Panc1 (cell line): ENCODE measurements at regions not wholly inside any gene's neighbourhood (a gene's known extent, or its start where the extent isn't known, plus 50 kb on each side); places are given as distances from the start of the nearest gene placed in this dataset.

Experiments used
- ATAC-seq: fragments of 200-7000 bp; cut with Tn5 transposase; 2 replicates; pipeline ENCODE4 v1.9.1; 2020; ENCODE audit warnings: mild to moderate bottlenecking, moderate library complexity
- BruUV-seq: library from RNA; stranded (reverse); fragments of 400-500 nt; replicated peaks from 2 replicates; lab custom pipeline; 2021; lab: Mats Ljungman, UMichigan
- CTCF ChIA-PET: fragments of 300-600 bp; sonication (Branson Sonifier 250); formaldehyde crosslinking; loops from one replicate; lab custom pipeline; 2022; ENCODE audit warnings: antibody characterized with exemption; lab: Charles Lee
- POLR2A ChIA-PET: fragments of 300-600 bp; sonication (Branson Sonifier 250); formaldehyde crosslinking; loops from one replicate; lab custom pipeline; 2022; ENCODE audit warnings: antibody characterized with exemption; lab: Charles Lee
- DNase-seq: peaks from one replicate; pipeline ENCODE4 v3.0.0-alpha.2; 2010; ENCODE audit warnings: low read depth, low spot score
- H3K27ac ChIP-seq: 2 replicates; pipeline ENCODE4 v1.5.1; 2011; ENCODE audit warnings: mild to moderate bottlenecking, low read length, inconsistent platforms
- H3K27me3 ChIP-seq: fragments of 200-500 bp; sonication (Bioruptor generic); 2 replicates; pipeline ENCODE4 v1.6.0; 2014; ENCODE audit warnings: low read length, inconsistent platforms; ENCODE audit not compliant: control insufficient read depth, insufficient read depth
- H3K36me3 ChIP-seq: fragments of 200-500 bp; sonication (Bioruptor generic); 2 replicates; pipeline ENCODE4 v1.5.1; 2014; ENCODE audit warnings: inconsistent platforms, mild to moderate bottlenecking, low read length, moderate library complexity; ENCODE audit not compliant: control insufficient read depth, insufficient read depth
- H3K4me1 ChIP-seq: 2 replicates; pipeline ENCODE4 v1.5.1; 2011; ENCODE audit warnings: inconsistent platforms, mild to moderate bottlenecking, low read length, moderate library complexity; ENCODE audit not compliant: control insufficient read depth, insufficient read depth
- H3K4me3 ChIP-seq, 2 experiments: 2 replicates each; pipeline ENCODE4 v1.5.1; 2011 to 2012; ENCODE audit warnings: low read depth in 2 of 2, low read length in 2 of 2, mild to moderate bottlenecking in 2 of 2, inconsistent platforms in 1 of 2, moderate library complexity in 1 of 2
- H3K9me3 ChIP-seq: fragments of 200-500 bp; sonication (Bioruptor generic); 2 replicates; pipeline ENCODE4 v1.5.1; 2014; ENCODE audit warnings: low read depth, mild to moderate bottlenecking, inconsistent platforms, low read length, moderate library complexity; ENCODE audit not compliant: control insufficient read depth, insufficient read depth
- POLR2AphosphoS5 ChIP-seq: IDR thresholded peaks from 2 replicates; pipeline ENCODE4 v1.6.1; 2012; ENCODE audit warnings: mild to moderate bottlenecking, low read depth, low read length, moderate library complexity
- SIN3A ChIP-seq: IDR thresholded peaks from 2 replicates; pipeline ENCODE4 v1.6.1; 2012; ENCODE audit warnings: low read depth, mild to moderate bottlenecking, low read length, moderate library complexity, borderline replicate concordance; ENCODE audit not compliant: insufficient read depth
- TCF7L2 ChIP-seq: IDR thresholded peaks from 2 replicates; pipeline ENCODE4 v1.6.1; 2011; ENCODE audit warnings: mild to moderate bottlenecking, low read depth, low read length, inconsistent platforms
- in situ Hi-C: cut with HindIII; loops from 2 replicates; pipeline ENCODE4 v1.10.0; 2016; ENCODE audit warnings: low sequenced_read_pairs, low pct_unique_long_range_greater_than_20kb
- intact Hi-C: fragments of 100-400 bp; cut with micrococcal nuclease; formaldehyde crosslinking; loops from one replicate; pipeline ENCODE4 v1.10.0; 2022; ENCODE audit not compliant: unreplicated experiment
- TF ChIP-seq, protein P1 (sequence below): fragments of 450-650 bp; IDR thresholded peaks from 2 replicates; pipeline ENCODE4 v1.5.1; 2017; ENCODE audit warnings: mild to moderate bottlenecking
- TF ChIP-seq, protein P2 (sequence below), 2 experiments: IDR thresholded peaks; 2 replicates each; pipeline ENCODE4 v1.6.1; 2011 to 2012; ENCODE audit warnings: low read depth in 2 of 2, control low read depth in 1 of 2, low read length in 1 of 2, mild to moderate bottlenecking in 1 of 2, moderate library complexity in 1 of 2; ENCODE audit not compliant: insufficient read depth in 1 of 2

DNA sequence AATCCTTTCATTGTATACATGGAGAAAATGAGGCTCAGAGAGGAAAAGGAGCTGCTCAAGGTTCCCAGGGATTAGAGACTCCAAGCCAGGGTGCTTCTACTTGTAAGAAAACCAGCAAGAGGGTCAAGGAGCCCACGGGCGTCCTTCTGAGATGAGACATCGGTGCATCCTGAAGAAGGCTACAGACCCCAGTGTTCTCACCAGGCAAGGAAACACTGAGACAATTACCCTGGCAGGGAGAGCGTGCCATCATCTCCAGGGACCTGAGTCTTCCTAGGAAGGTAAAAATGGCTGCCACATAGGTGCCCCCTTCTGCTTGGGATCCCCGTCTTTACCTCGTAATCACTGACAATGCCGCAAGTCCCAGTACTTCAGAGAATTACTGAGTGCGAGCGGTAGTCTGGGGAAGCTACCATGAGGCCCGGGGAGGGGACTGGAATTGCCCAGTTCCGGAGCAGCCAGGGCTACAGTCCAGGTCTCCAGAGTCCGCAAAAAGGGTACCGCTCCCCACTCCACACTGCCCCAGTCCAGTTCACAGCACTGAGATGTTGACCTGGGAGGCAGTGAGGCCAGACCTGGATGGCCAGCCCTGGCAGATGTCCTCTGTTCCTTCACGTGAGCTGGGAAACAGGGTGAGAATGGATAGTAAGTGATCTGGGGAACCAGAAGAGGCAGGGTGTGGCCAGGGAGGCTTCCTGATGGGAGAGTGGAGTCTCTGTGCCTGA, 164.7 kb upstream of the SMAD3 start:
- ChIA-PET CTCF (interaction anchor here (0.5 kb wide), 1 partner anchor 17 kb away, joined by 3 read pairs; no protein-coding TSS in a partner anchor), POLR2A (interaction anchor here (0.7 kb wide), 1 partner anchor 332 kb away, joined by 3 read pairs; no protein-coding TSS in a partner anchor)
- ATAC-seq = no peak; the same call in 1 of the 2 replicates
- Histone ChIP-seq H3K9me3 (no peaks in the 10 kb centered on the region), H3K4me1 (peaks cover 43% of the 10 kb centered on the region), H3K36me3 (no peaks in the 10 kb centered on the region), H3K27ac (peak overlapping the region; percentile 88), H3K4me3 (no peak overlapping the region), H3K27me3 (no peaks in the 10 kb centered on the region)
- no TSS peak for BruUV-seq
- no peak for TF ChIP-seq TCF7L2
- TF ChIP-seq, protein P1, sequence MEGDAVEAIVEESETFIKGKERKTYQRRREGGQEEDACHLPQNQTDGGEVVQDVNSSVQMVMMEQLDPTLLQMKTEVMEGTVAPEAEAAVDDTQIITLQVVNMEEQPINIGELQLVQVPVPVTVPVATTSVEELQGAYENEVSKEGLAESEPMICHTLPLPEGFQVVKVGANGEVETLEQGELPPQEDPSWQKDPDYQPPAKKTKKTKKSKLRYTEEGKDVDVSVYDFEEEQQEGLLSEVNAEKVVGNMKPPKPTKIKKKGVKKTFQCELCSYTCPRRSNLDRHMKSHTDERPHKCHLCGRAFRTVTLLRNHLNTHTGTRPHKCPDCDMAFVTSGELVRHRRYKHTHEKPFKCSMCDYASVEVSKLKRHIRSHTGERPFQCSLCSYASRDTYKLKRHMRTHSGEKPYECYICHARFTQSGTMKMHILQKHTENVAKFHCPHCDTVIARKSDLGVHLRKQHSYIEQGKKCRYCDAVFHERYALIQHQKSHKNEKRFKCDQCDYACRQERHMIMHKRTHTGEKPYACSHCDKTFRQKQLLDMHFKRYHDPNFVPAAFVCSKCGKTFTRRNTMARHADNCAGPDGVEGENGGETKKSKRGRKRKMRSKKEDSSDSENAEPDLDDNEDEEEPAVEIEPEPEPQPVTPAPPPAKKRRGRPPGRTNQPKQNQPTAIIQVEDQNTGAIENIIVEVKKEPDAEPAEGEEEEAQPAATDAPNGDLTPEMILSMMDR = no peak
- DNase-seq = no peak
- in situ Hi-C loops = no loop called here
- intact Hi-C loops = no loop called here

DNA sequence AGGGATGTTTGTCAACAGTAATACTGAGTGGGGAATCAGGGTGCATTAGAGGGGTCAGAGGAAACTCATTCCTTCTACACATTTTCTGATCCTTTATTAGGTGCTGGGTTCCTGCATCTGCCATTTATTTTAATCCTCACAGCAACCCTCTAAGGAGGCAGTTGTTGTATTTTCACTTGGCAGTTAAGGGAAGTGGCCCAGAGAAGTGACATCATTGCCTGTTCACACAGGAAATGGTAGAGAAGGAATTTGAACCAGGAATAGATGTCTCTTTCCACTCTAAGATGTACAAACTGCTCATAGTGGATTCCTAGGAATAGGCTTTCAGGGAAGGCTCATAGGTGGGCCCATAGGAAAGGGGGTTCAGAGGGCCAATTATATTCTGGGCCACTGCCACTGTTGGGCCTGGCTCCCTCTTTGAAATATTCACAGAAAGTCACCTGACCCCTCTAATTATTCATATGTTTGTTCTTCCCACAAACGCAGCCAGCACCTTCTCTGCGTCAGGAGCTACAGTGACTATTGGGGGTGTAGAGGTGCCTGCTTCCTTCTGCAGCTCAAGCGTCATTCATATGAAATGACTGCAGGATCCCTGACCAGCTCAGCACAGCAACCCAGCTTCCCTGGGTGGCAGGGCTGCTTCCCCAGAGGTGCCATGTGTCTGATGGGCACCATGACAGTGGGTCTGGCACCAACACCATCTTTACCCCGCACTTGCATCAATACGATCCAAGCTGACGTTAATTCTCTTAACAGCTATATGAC, 163.9 kb upstream of the SMAD3 start:
- Histone ChIP-seq H3K4me1 (peaks cover 37% of the 10 kb centered on the region), H3K9me3 (no peaks in the 10 kb centered on the region), H3K27me3 (no peaks in the 10 kb centered on the region), H3K27ac (peak overlapping the region; percentile 88), H3K4me3 (no peak overlapping the region), H3K36me3 (no peaks in the 10 kb centered on the region)
- TF ChIP-seq, protein P2, sequence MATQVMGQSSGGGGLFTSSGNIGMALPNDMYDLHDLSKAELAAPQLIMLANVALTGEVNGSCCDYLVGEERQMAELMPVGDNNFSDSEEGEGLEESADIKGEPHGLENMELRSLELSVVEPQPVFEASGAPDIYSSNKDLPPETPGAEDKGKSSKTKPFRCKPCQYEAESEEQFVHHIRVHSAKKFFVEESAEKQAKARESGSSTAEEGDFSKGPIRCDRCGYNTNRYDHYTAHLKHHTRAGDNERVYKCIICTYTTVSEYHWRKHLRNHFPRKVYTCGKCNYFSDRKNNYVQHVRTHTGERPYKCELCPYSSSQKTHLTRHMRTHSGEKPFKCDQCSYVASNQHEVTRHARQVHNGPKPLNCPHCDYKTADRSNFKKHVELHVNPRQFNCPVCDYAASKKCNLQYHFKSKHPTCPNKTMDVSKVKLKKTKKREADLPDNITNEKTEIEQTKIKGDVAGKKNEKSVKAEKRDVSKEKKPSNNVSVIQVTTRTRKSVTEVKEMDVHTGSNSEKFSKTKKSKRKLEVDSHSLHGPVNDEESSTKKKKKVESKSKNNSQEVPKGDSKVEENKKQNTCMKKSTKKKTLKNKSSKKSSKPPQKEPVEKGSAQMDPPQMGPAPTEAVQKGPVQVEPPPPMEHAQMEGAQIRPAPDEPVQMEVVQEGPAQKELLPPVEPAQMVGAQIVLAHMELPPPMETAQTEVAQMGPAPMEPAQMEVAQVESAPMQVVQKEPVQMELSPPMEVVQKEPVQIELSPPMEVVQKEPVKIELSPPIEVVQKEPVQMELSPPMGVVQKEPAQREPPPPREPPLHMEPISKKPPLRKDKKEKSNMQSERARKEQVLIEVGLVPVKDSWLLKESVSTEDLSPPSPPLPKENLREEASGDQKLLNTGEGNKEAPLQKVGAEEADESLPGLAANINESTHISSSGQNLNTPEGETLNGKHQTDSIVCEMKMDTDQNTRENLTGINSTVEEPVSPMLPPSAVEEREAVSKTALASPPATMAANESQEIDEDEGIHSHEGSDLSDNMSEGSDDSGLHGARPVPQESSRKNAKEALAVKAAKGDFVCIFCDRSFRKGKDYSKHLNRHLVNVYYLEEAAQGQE (IDR thresholded peaks at IDR 0.05; ENCODE audit: insufficient read depth in 1 of 2, low read depth in 2 of 2, low read length in 1 of 2) = no peak
- TF ChIP-seq SIN3A = no peak
- TF ChIP-seq, protein P1 = no peak
- no peak for TF ChIP-seq TCF7L2
- no peak for TF ChIP-seq POLR2AphosphoS5
- CTCF ChIA-PET = interaction anchor here (0.5 to 0.7 kb wide), 6 partner anchors 18 to 620 kb away, joined by 3 to 8 read pairs (median 6); no protein-coding TSS in a partner anchor
- no TSS peak for BruUV-seq
- in situ Hi-C loops (no loop called here), intact Hi-C loops (no loop called here)
- POLR2A ChIA-PET = no interaction called here
- ATAC-seq (no peak; the same call in 1 of the 2 replicates), DNase-seq (no peak)
